ENCODE measurements at regions not wholly inside any gene's neighbourhood (a gene's known extent, or its start where the extent isn't known, plus 50 kb on each side); places are given as distances from the start of the nearest gene placed in this dataset.

DNA sequence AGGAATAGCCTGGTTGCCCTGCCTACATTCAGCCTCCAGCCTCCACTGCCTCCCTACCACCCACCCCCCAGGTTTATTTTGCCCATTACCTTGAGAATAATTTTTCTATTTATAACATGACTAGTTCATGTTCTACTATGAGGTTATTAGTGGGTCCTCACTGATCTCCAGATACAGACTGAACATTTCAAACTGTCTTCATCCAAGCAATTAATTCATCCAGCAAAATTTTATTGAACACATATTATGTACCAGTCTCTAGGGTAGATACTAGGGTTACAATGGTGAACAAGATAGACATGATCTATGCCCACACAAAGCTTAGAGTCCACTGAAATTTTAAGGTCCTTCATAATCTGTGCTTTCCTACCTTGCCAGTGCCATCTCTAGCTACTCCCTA lies 51.6 kb upstream of the FHIP2A start:
- DNase-seq (ENCODE audit: low spot score), result no peak

- no peak for DNase-seq (ENCODE audit: low spot score)
Observed at GRCh38 chr10:114771157-114771556, 50.4 kb upstream of the FHIP2A start.

DNA sequence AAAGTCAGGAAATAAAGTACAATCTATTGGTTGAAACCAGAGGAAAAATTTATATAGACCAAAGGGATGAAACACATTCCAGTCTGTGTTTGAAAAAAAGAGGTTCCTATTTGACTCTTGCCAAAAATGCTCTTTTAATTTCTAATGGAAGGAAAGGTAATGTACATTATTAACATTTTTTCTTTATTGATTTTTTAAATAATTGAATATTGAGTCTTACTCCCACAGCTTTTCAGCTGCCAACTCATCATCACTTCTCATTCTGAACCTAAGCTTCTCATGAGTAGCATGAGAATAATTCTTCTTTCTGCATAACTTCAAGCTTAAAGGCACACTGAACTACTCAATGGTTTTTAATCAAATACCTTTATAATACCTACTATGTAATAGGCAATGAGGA lies 49.8 kb upstream of the FHIP2A start:
- DNase-seq (ENCODE audit: low spot score), result no peak

All from HT-29 (cell line).